ENCODE measurements at regions not wholly inside any gene's neighbourhood (a gene's known extent, or its start where the extent isn't known, plus 50 kb on each side); places are given as distances from the start of the nearest gene placed in this dataset.
A peak's percentile ranks its signal among the peaks of the same experiment; 100 is the strongest.

DNA sequence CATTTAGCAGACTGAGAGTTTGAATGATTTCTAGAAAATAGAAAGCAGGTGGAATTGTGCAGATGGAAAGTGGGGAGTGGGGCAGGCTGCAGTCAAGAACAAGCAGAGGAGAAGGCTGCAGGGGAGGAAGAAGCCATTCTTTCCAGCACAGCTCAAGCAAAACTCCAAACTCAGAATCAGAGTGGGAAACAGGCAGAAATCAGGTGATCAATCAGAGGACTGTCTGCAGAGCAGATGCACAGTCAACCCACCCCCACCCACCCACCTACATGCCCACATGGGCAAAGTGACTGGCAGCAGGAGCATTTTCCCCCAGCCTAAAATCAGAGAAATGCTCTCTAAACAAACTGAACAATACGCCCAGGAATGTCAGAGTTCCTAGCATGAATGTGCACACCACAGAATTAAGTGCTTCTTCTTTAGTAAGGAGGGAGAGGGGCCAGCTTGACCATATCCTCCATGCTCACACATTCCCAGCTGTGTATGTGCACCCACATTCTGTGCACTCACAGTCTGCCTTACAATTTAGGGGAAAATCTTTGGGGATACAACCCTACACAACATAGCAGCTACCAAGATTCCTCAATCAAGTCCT lies 194.1 kb upstream of the PLEKHA5 start:
- no peak for FAIRE-seq
- H3K27me3 ChIP-seq (replicated peaks in 1 of 4; ENCODE audit: control insufficient read depth in 3 of 4, extremely low read depth in 1 of 4, insufficient read depth in 3 of 4, low read length in 3 of 4), result no peaks in the 10 kb centered on the region
- no peaks in the 10 kb centered on the region for H3K79me2 ChIP-seq (ENCODE audit: control insufficient read depth in 1 of 2, insufficient read depth in 2 of 2, low read length in 2 of 2)
- H3K23ac ChIP-seq (ENCODE audit: insufficient read length), result no peak overlapping the region
- H3K4ac ChIP-seq (replicated peaks; ENCODE audit: insufficient read length, low read depth, low read length), result no peak overlapping the region
- H2BK120ac ChIP-seq (replicated peaks; ENCODE audit: low read depth, low read length), result no peak overlapping the region
- H3K27ac ChIP-seq (ENCODE audit: low read depth, low read length), result no peak overlapping the region
- H3K18ac ChIP-seq (ENCODE audit: extremely low read depth, low read length), result no peak overlapping the region
- H2AK5ac ChIP-seq (ENCODE audit: low read depth, low read length), result no peak overlapping the region
- peaks cover under 1 to 4% of the 10 kb centered on the region in 2 experiments; a peak in 2 of 4 replicates for H3K9me3 ChIP-seq (ENCODE audit: insufficient read depth in 2 of 2, low read depth in 1 of 2, low read length in 1 of 2)
- H3K23me2 ChIP-seq (ENCODE audit: low read depth, low read length), result no peaks in the 10 kb centered on the region
- POLR2A ChIA-PET (ENCODE audit: partially characterized antibody), result interaction anchor here (0.6 kb wide), 1 partner anchor 236 kb away, joined by 3 read pairs; no protein-coding TSS in a partner anchor
- CTCF ChIA-PET (ENCODE audit: partially characterized antibody), result interaction anchor here (0.6 kb wide), 1 partner anchor 256 kb away, joined by 3 read pairs; no protein-coding TSS in a partner anchor
- H2AFZ ChIP-seq (ENCODE audit: low read length), result no peak overlapping the region
- no peak overlapping the region for H4K91ac ChIP-seq (replicated peaks; ENCODE audit: insufficient read length, low read length)
- peak overlapping the region; percentile 52; the same call in 1 of the 2 replicates for H2BK12ac ChIP-seq (ENCODE audit: low read depth, low read length)
- no peaks in the 10 kb centered on the region; a peak in 1 of 8 replicates for H3K36me3 ChIP-seq (ENCODE audit: control insufficient read depth in 2 of 4, insufficient read depth in 4 of 4, low read length in 3 of 4)
- no peak overlapping the region for H3K4me2 ChIP-seq (ENCODE audit: insufficient read depth in 1 of 2, low read depth in 2 of 2, low read length in 2 of 2)
- H2BK5ac ChIP-seq (ENCODE audit: low read depth, low read length), result no peak overlapping the region; the same call in 1 of the 2 replicates
- 67% methylated on average over 1 of the region's 1 CpG; no CpG with 5 or more reads in 1 of the 2 experiments for WGBS, 2 experiments (ENCODE audit: extremely low coverage in 1 of 2, insufficient coverage in 1 of 2, insufficient read length in 1 of 2, insufficient replicate concordance in 2 of 2, low coverage in 1 of 2, low lambda C conversion rate in 2 of 2, missing lambda C conversion rate in 1 of 2)
- no peak overlapping the region for H3K56ac ChIP-seq (replicated peaks; ENCODE audit: insufficient read length, low read depth, low read length)
- no peak for DNase-seq (ENCODE audit: low read depth in 1 of 2, low spot score in 2 of 2)
- H2BK15ac ChIP-seq (ENCODE audit: low read length), result no peak overlapping the region
- H3K79me1 ChIP-seq (ENCODE audit: low read depth, low read length), result no peaks in the 10 kb centered on the region
- H3K4me3 ChIP-seq (ENCODE audit: extremely low read depth in 1 of 4, insufficient read depth in 2 of 4, low read depth in 3 of 4, low read length in 4 of 4), result no peak overlapping the region
- no peak overlapping the region for H4K5ac ChIP-seq (ENCODE audit: insufficient read length, low read depth, low read length)
- no peak overlapping the region for H4K8ac ChIP-seq (ENCODE audit: extremely low read depth, insufficient read depth, low read length)
- peaks cover 0 to 9% (median 2%) of the 10 kb centered on the region in 4 experiments; a peak in 3 of 7 replicates for H3K4me1 ChIP-seq (replicated peaks in 1 of 4; ENCODE audit: control insufficient read depth in 3 of 4, insufficient read depth in 4 of 4, low read length in 3 of 4)
- H3K14ac ChIP-seq (ENCODE audit: insufficient read length), result no peak overlapping the region
- H2BK20ac ChIP-seq (ENCODE audit: low read length), result no peak overlapping the region; the same call in 1 of the 2 replicates
- H4K20me1 ChIP-seq (replicated peaks in 1 of 2; ENCODE audit: control insufficient read depth in 1 of 2, insufficient read depth in 2 of 2, low read length in 2 of 2), result no peaks in the 10 kb centered on the region
- no peak overlapping the region for H3K9ac ChIP-seq (replicated peaks in 1 of 4; ENCODE audit: extremely low read depth in 1 of 4, low read depth in 3 of 4, low read length in 3 of 4)
- no peak for TF ChIP-seq EZH2 (IDR thresholded peaks at IDR 0.05; ENCODE audit: low read depth, low read length, severe bottlenecking)
- no peak for TF ChIP-seq TAF1 (IDR thresholded peaks at IDR 0.05; ENCODE audit: low read depth, low read length)
- TF ChIP-seq GABPA (IDR thresholded peaks at IDR 0.05; ENCODE audit: borderline replicate concordance, insufficient read depth, low read length), result no peak
- no peak for TF ChIP-seq RBBP5 (IDR thresholded peaks at IDR 0.05; ENCODE audit: borderline replicate concordance, low read depth, low read length)
- TF ChIP-seq, protein P1, sequence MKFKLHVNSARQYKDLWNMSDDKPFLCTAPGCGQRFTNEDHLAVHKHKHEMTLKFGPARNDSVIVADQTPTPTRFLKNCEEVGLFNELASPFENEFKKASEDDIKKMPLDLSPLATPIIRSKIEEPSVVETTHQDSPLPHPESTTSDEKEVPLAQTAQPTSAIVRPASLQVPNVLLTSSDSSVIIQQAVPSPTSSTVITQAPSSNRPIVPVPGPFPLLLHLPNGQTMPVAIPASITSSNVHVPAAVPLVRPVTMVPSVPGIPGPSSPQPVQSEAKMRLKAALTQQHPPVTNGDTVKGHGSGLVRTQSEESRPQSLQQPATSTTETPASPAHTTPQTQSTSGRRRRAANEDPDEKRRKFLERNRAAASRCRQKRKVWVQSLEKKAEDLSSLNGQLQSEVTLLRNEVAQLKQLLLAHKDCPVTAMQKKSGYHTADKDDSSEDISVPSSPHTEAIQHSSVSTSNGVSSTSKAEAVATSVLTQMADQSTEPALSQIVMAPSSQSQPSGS (IDR thresholded peaks at IDR 0.05; ENCODE audit: low read length), result no peak
- TF ChIP-seq CBX5 (IDR thresholded peaks at IDR 0.05; ENCODE audit: low read depth, low read length), result no peak
- no peak for TF ChIP-seq TEAD4 (IDR thresholded peaks at IDR 0.05; ENCODE audit: low read depth, low read length)
- no peak for TF ChIP-seq CHD1 (IDR thresholded peaks at IDR 0.05; ENCODE audit: low read depth, low read length)
- no peak for TF ChIP-seq SP4 (IDR thresholded peaks at IDR 0.05; ENCODE audit: low read length)
- no peak for TF ChIP-seq POLR2AphosphoS5 (IDR thresholded peaks at IDR 0.05; ENCODE audit: low read depth, low read length)
- TF ChIP-seq SAP30 (IDR thresholded peaks at IDR 0.05; ENCODE audit: insufficient read depth, insufficient replicate concordance, low read length), result no peak
- no peak for TF ChIP-seq TBP (IDR thresholded peaks at IDR 0.05; ENCODE audit: low read depth, low read length)

Data from H1 (cell line).